RKO (cell line): ENCODE measurements at regions not wholly inside any gene's neighbourhood (a gene's known extent, or its start where the extent isn't known, plus 50 kb on each side); places are given as distances from the start of the nearest gene placed in this dataset.
"Not testable (repeated sequence)": the region's sequence is repeated elsewhere in the genome, so short reads cannot be mapped to it uniquely, and the experiment has no call there.

Experiments used
- DNase-seq: peaks from one replicate; pipeline ENCODE4 v3.0.0-alpha.2; 2016; ENCODE audit warnings: low spot score

DNA sequence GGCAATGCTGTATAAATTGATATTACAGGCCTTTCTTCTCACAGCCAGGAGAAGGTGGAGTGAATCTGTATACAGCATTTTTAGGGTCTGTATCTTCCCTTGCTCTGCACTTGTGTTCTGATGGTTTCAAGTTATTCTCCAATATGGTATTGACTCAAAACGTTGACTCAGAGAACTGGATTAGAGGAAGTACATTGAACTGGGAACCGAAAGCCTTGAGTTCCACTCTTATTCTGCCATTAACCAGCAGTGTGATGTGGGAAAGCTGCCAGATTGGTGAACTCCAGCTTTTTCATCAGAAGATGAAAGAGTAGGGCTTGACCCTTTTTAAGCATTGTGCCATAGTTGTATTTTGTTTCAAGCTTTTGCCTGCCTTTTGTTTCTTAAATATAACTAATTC, 167.7 kb downstream of the SPRY2 start:
- no peak for DNase-seq

GRCh38 chr13:80171096-80171495, 169.8 kb downstream of the SPRY2 start:
- no peak for DNase-seq

GRCh38 chr13:80168089-80168850, 172.7 kb downstream of the SPRY2 start:
- DNase-seq, result no peak

DNA sequence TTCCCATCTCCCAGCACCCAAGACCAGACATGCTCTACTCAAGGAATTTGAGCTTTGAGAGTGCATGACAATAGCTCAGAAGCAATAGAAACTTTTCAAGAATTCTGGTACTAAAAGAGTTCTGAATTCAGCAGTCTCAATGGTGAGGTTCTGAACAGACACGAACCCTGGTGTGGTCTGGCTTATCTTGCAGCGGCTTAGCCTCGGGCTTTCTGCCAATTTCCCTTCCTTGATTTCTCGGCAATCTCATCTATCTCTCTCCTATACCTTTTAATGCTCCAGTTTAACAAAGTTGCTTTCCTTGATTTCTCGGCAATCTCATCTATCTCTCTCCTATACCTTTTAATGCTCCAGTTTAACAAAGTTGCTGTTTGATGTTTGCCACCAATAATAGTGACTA, 174.6 kb downstream of the SPRY2 start:
- no peak for DNase-seq

GRCh38 chr13:80164462-80164861, 176.5 kb downstream of the SPRY2 start:
- DNase-seq, result no peak

DNA sequence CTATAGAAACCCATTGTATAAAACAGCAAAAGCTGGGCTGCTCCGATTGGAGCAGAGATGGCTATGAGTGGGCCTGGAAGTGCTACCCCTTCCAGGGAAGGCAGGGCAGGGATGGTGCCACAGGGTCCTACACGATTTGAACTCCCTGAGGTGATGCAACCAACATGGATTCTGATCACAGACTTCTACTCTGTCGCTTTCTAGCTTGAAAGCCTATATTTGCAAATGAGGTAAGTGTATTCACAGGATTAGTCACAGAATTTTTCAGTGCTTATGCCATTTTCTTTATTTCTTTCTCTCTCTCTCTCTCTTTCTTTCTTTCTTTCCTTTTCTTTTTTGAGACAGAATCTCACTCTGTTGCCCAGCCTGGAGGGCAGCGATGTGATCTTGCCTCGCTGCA, 179.0 kb downstream of the SPRY2 start:
- no peak for DNase-seq

- no peak for DNase-seq
These were observed 179.7 kb downstream of the SPRY2 start for GRCh38 chr13:80161219-80161618.

DNA sequence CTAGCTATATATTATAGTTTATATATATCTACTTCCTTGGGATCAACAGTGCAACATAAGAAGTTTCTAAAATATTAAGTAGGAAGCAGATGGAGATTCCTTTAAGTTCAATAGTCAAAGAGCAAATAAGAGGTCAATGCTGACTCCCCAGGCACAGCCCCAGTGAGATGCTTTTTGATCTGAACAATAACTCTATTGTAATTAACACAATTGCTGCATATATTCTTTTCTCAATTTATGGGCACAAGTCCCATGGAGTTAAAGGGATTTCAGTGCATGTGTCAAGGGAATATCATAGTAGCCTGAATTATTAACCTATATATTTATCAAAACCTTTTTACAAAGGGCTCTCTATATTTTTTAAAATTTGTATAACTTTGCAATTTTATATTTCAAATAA, 180.8 kb downstream of the SPRY2 start:
- no peak for DNase-seq

DNA sequence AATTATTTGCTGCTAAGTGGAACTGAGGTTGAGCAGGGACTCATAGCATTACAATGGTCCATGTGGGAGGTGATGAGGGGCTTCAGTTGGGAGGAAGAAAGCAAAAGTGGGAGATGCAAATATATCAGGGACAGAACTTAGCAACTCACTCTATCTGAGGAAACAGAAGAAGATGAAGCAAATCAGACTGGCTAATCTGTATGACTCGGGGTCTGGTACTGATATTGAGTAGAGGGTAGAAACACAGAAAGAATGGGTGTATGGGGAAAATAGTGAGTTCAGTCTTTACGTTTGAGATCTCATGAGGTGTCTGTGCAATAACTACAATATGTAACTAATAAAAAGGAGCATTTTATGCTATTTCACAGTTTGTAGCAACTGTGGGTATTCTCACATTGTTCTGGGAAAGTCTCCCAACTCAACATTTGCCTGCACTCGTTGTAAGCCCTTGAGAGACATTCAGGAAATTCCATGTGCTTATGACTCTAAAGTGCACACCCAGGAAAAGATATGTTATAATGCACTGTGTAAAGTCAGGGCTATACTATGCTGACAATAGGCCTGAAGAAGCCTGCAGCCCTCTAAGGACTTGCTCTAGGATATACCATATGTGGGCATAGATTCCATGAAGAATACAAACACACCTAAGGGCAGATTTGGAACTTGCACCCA, 183.5 kb downstream of the SPRY2 start:
- no peak for DNase-seq

DNA sequence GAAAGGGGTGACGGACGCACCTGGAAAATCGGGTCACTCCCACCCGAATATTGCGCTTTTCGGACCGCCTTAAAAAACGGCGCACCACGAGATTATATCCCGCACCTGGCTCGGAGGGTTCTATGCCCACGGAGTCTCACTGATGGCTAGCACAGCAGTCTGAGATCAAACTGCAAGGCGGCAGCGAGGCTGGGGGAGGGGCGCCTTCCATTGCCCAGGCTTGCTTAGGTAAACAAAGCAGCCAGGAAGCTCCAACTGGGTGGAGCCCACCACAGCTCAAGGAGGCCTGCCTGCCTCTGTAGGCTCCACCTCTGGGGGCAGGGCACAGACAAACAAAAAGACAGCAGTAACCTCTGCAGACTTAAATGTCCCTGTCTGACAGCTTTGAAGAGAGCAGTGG, 188.8 kb downstream of the SPRY2 start:
- DNase-seq, result not testable (repeated sequence)

GRCh38 chr13:80151016-80151415, 189.9 kb downstream of the SPRY2 start:
- no peak for DNase-seq

DNA sequence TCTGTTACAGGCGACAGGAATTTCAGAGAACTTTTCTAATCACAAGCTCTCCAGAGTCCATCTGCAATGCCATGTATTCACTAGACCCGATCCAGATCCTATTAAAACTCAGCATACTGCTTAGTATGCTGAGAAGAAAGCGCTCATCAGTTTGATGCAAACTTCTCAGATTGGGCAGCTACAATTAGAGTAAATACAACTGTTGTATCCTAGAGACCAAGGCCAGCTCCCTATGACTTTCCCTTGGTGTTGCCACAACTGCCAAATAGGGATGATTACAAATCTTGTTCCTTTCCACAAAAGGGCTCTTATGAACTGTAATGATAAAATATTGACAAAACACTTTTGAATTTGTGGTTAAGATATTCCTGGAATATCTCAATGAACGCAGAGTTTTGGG, 191.2 kb downstream of the SPRY2 start:
- no peak for DNase-seq

- no peak for DNase-seq
These were observed 195.7 kb downstream of the SPRY2 start for GRCh38 chr13:80145171-80145690.

- no peak for DNase-seq
These were observed 196.4 kb downstream of the SPRY2 start for GRCh38 chr13:80144493-80144892.

DNA sequence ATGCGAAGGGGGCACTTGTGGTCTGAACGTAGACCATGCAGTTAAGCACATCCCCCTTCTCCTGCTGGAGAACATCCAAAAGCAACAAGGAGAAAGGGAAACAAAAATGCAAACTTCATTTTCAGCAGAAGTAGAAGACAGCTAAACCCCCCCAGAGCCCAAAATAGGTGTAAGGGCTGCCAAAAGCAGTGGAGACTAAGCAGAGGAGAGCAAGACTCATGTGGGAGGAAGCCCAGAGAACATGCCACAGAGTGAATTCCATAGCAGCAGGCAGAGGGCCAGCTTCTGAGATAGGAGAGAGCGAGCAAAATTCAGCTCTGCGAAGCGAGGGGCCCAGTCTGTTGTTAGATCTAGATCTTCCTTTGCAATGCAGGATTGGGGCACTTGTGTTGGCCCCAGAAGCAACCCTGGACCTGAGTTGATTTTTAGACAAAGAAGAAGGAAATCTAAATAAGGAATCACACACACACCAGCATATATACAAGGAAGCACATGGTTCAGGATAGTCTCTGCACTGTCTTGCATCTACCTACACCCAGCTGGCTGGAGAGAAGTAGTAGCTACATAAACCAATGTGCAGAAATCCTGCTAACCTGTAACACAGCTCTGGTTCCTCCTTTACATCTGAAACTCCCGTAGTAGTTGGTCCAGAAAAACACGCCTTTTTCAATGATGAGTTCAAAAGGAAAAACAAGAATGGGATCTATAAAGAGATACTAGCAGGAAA, 199.6 kb downstream of the SPRY2 start:
- no peak for DNase-seq

GRCh38 chr13:80140685-80141084, 200.2 kb downstream of the SPRY2 start:
- no peak for DNase-seq

GRCh38 chr13:80139196-80139595, 201.7 kb downstream of the SPRY2 start:
- DNase-seq, result no peak

DNA sequence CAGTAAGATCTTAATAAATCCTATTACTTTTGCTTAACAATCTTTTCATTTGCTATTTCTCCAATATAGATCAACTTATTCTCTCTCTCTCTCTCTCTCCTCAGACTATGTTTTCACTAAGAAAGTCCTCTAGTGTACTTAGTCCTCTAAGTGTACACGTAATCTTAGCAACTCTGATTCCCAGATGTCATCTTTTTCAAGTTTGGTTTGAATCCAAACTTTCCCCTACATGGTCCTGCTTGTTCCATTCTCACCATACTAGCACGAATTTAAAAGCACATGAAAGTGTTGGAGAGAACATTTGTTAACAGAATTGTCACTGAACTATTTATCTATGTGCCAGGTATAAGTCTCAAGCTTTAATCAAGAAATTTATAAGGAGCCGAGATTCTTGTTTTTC, 202.9 kb downstream of the SPRY2 start:
- DNase-seq, result no peak

DNA sequence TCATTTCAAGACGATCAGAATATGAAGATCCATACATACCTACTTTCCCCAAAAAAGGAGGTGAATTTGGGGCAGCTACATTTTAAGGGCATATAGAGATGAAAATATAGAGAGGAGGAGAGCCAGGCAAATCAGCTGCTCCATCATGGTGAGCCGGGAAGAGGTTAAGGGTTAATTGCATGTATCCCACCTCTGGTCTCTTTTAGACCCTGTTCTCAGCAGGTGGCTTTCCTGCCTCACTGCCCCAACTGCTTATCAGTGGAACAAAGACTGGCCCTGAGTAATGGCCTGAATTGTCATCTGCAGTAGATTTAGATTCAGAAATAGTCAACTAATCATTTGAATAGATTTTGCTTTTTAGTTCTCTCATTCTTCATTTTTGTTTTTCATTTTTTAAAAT, 206.6 kb downstream of the SPRY2 start:
- DNase-seq, result no peak

DNA sequence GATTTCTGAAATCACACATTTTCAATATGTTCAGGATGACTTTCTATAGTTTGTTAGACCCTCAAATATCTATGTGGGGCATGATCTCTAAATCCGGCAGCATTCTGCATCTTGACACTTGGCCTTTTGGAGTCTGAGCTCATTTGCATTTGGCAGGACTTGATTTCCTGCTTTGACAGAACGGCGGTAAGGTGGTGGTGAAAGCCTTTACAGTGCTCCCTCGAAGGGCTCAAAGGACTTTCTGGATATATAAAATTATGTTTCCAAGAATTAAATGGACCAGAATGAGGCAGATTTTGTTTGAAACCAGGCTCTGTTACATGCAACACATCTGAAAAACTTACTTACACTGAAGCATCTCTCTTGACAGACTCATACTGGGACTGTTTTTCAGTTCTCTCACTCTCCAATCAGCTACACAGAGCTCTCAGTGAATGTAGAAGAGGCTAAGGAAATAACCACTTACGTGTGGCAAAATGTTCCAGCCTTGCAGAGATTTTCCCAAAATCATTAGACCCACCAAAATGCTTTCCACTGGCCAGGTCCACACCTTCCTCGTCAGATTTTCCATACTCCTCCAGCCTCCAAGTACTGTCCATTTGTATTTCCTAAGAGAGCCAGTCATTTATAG, 207.2 kb downstream of the SPRY2 start:
- DNase-seq, result no peak

DNA sequence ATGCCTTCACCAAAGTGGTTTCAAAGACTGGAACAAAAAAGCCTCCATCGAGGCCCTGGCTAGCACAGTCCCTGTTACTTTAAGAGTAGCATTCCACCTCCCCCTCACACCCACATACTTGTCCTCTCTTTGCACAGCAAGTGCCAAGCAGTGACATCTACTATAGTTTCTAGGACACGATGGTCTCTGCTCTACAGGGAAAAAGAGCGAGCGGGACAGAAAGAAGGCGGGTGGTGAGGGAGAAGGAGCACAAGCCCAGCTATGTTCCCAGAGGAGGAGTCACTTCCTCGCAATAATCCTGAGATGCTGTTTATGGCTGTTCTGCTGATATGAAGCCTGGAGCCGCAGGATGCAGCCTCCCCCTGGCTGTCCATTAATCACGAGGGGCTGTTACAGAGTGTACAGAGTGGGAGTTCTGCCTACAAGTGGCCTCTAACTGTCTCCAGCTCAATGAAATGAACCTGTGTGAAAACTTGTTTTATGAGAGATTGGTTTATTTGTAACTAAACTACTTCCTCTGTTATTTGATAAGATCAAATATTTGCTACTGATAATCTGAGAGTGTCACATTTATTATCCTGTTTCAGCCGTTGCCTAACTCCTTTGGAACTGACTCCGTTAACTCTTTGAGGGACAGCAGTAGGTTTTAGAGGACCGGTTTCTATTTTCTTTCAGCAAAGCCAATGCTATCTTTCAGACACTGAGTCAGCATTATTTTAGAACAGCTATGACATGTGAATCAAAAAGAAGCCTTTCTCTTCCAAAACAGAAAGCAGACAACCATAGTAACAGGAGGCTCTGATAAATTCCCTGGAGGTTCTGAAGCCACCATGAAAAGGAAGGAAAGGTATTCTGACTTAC, 208.0 kb downstream of the SPRY2 start:
- no peak for DNase-seq
